GM12874 (cell line): ENCODE measurements at regions not wholly inside any gene's neighbourhood (a gene's known extent, or its start where the extent isn't known, plus 50 kb on each side); places are given as distances from the start of the nearest gene placed in this dataset.

Experiments used
- CTCF ChIP-seq: IDR thresholded peaks from 2 replicates; pipeline ENCODE4 v1.5.1; 2011; ENCODE audit warnings: low read depth, mild to moderate bottlenecking, control low read depth, low read length, moderate library complexity; ENCODE audit not compliant: insufficient read depth

GRCh38 chr12:127570387-127570786 is 696.6 kb upstream of the TMEM132C start:
- TF ChIP-seq CTCF: no peak

GRCh38 chr12:127570793-127571360 is 696.1 kb upstream of the TMEM132C start:
- no peak for TF ChIP-seq CTCF

- no peak for TF ChIP-seq CTCF
Observed at GRCh38 chr12:127571578-127571977, 695.4 kb upstream of the TMEM132C start.

GRCh38 chr12:127579446-127579845 is 687.5 kb upstream of the TMEM132C start:
- TF ChIP-seq CTCF: no peak

GRCh38 chr12:127582074-127582473 is 684.9 kb upstream of the TMEM132C start:
- TF ChIP-seq CTCF: no peak

GRCh38 chr12:127583041-127583440 is 683.9 kb upstream of the TMEM132C start:
- TF ChIP-seq CTCF: no peak

- no peak for TF ChIP-seq CTCF
Observed at GRCh38 chr12:127588249-127588648, 678.7 kb upstream of the TMEM132C start.
